ENCODE measurements at regions not wholly inside any gene's neighbourhood (a gene's known extent, or its start where the extent isn't known, plus 50 kb on each side); places are given as distances from the start of the nearest gene placed in this dataset.
"Not testable (repeated sequence)": the region's sequence is repeated elsewhere in the genome, so short reads cannot be mapped to it uniquely, and the experiment has no call there.

GRCh38 chr16:5305023-5305422 is 207.4 kb upstream of the EEF2KMT start:
- no peak for DNase-seq

DNA sequence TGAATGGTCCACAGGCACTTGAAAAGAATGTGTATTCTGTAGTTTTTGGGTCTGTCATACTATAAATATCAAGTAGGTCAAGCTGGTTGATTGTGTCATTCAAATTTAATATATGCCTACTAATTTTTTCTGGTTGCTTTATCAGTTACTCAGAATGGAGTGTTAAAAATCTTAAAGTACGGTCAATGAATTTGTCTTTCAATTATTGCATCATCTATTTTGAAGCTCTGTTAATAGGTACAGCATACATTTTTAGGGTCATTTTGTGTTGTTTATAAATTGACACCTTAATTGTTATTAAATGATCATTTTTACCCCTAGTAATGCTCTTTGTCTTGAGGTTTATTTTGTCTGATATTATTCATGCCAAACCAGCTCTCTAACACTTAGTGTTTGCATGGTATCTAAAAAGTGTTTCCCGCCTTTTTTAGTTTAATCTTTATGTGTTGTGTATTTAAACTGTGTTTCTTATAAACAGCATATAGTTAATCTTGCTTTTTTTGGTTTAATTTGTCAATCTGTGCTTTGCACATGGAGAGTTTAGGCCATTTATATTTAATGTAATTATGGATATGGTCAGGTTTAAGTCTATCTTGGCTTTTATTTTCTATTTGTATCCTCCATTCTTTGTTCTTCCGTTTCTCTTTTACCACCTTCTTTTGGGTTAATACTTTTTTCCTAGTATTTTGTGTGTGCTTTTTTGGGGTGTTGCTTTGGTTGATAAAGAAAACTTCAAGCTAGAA is 204.9 kb upstream of the EEF2KMT start:
- no peak for DNase-seq

DNA sequence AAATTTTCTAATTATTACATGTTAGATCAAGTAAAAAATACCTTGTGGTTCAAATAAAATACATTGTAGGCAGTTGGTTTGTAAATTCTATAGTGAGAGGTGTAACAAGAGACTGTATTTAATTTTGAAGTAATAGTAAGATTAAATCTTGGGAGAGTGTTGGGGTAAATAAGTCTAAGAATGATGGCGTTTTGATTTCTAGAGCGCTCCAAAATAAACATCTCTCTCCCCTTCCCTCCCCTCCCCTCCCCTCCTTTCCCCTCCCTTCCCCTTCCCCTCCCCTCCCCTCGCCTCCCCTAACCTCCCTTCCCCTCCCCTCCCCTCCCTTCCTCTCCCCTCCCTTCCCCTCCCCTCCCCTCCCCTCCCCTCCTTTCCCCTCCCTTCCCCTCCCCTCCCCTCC is 200.6 kb upstream of the EEF2KMT start:
- no peak for DNase-seq

- no peak for DNase-seq
Observed at GRCh38 chr16:5296176-5296575, 198.6 kb upstream of the EEF2KMT start.

- not testable (repeated sequence) for DNase-seq
Observed at GRCh38 chr16:5295304-5295703, 197.7 kb upstream of the EEF2KMT start.

GRCh38 chr16:5282152-5282551 is 184.6 kb upstream of the EEF2KMT start:
- not testable (repeated sequence) for DNase-seq

GRCh38 chr16:5257462-5257861 is 159.9 kb upstream of the EEF2KMT start:
- no peak for DNase-seq

GRCh38 chr16:5252791-5253190 is 155.2 kb upstream of the EEF2KMT start:
- no peak for DNase-seq

- DNase-seq = not testable (repeated sequence)
Observed at GRCh38 chr16:5247403-5247802, 149.8 kb upstream of the EEF2KMT start.

DNA sequence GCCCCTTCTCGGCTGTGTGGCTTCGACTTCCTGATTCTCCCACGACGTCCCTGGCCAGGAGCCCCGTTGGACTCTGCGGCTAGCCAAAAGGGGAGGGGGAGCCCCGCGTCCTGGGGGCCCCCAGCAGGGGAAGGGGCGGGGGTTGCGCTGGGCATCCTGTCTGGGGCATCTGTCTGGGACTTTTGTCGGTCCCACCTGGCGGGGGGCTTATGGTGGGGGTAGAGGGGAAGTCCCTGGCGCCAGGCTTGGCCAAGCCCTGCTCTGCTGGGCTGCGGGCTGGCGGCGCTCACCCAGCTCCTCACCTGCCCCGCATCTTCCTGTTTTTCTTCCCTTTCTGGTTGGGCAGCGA is 142.7 kb upstream of the EEF2KMT start:
- DNase-seq = not testable (repeated sequence)

DNA sequence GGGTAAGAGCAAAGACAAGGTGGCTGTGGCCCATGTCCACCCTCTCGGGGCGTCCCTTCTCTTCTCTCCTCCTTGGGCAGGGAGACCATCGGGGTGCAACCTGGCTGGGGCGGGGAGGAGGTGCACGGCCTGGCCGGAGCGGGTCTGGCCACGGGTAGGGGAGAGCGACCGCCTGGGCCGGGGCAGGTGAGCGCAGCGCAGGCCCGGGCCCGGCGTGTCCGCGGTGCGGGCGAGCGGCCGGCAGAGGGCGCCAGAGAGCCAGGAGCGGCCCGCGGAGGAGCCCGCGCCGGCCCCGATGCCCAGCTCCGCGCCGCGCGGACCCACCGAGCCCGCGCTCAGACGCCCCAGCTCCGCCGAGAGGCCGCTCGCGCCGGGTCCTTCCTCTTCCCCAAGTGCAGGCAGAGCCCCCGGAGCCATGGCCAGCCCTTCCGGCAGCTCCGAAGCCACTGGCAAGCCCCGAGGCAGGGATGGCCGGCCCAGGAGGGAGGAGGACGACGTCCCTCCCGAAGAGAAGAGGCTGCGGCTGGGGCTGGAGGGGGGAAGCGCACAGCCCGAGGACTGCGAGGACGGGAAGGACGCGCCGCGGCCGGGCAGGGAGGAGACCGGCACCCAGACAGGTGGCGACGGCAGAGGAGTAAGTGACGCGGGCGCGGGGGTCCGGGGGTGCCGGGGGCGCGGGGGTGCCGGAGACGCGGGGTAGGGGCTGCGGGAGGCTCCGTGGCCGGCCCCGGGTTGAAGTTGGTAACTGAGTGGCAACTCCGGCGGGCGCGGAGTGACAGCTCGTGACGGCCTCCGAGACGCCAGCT is 142.1 kb upstream of the EEF2KMT start:
- DNase-seq = peak; percentile 91

DNA sequence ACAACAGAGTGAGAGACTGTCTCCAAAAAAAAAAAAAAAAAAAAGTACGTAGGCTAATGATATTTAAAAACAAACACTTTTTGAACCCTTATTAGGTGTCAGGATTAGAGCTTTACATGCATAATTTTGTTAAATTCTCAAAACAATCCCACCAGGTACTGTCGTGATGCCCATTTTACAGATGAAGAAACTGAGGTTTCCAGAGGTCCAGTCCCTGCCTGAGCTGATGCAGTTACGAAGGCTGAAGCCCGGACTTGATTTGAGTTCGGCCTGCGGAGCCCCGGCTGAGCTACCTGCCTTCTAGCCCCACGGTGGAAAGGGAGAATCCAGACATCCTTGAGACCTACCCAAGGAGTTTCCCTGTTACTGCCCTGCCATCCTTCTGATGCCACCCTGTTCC is 137.5 kb upstream of the EEF2KMT start:
- no peak for DNase-seq

DNA sequence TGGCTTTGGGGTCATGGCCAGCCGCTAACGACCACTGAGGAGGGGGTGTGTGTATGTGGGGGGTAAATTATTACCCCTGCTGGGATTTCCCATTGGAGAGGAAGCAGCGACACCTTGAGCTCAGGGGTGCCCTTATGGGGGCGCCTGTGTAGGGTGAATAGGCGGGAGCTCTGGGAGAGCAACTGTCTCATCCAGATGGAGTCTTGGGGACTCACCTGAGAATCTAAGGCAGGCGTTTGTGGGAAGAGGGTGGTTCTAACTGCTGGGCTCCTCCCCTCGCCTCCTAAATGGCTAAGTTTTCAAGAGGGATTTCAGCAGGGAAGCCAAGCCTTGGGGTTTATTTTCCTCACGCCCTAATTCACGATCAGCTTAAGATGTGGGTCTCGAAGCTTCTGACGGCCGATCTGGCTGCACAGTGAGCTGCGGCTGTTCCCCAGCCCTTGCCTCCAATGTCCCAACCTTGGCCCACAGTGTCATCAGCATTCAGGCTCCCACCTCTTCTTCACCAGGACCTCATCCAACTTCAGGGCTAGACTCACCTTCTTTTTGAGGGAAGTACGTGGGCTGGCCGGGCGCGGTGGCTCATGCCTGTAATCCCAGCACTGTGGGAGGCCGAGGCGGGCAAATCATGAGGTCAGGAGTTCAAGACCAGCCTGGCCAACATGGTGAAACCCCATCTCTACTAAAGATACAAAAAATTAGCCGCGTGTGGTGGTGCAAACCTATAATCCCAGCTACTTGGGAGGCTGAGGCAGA is 136.9 kb upstream of the EEF2KMT start:
- no peak for DNase-seq

- no peak for DNase-seq
Observed at GRCh38 chr16:5231246-5231759, 133.7 kb upstream of the EEF2KMT start.

DNA sequence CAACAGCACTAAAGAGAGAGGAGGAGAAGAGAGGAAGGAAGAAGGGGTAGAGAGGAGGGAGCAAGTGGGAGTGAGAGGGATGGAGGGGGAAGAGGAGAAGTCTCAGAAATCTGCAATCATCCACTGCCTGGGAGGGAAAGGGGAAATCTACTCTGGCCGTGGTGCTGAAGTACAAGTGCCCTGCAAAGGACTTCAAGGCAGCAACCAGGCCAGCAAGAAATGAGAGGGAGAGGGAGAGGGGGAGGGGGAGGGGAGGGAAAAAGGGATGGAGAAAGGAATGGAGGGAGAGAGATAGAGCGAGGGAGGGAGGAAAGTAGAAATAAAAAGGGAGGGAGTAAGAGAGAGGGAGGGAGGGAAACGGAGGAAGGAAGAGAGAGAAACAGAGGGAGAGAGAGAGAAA is 130.8 kb upstream of the EEF2KMT start:
- no peak for DNase-seq

GRCh38 chr16:5225931-5226655 is 128.5 kb upstream of the EEF2KMT start:
- no peak for DNase-seq

DNA sequence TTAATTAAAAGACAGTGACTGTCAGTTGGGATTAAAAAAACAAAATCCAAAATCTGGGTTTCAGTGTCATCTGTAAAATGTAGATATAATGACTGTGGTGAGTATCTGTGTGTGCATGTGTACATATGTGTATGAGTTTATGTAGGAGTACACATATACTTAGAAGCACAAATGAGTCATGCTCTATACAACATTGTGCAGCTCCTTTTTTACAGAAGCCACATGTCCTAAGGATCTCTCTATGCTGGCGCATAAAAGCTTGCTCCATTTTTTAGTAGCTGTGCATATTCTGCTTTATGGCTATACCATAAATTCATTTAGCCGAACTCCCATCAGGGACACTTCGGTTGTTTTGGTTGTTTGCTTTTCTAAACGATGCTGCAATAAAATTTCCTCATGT is 125.2 kb upstream of the EEF2KMT start:
- DNase-seq = no peak

DNA sequence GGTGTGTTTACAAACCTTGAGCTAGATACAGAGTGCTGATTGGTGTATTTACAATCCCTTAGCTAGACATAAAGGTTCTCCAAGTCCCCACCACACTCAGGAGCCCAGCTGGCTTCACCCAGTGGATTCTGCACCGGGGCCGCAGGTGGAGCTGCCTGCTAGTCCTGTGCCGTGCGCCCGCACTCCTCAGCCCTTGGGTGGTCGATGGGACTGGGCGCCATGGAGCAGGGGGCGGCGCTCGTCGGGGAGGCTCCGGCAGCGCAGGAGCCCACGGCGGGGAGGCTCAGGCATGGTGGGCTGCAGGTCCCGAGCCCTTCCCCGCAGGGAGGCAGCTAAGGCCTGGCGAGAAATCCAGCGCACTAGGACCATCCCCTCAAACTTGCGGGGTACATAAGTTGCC is 124.2 kb upstream of the EEF2KMT start:
- not testable (repeated sequence) for DNase-seq

GRCh38 chr16:5220705-5221104 is 123.1 kb upstream of the EEF2KMT start:
- no peak for DNase-seq

DNA sequence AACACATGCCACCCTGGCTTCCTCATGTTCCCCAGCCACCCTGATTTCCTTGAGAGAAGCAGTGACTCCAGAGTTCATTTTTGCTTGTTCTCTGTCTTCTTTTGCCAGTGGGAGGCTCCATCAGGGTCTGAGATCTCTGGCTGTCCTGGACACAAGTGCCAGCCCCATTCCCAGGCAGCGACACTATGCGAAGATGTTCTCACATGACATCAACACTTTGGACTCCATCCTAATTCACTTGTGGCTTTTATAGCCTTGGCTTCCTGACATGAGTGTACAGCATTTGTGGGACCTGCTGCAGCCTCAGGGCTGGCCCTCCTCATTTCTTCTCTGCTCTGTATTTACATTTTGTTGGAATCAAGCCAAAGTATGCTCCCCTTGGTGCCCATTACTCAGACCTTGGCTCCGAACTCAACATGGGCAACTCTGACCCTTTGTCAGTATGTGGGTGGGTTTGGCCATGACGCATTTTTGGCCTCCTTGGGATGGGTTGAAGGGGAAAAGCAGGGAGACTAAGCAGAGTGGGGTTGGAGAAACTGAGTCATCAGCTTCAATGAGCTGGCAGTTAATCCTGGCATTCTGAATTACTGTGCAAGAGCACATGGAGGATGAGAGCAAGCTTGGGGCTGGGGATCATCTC is 119.0 kb upstream of the EEF2KMT start:
- DNase-seq = no peak

DNA sequence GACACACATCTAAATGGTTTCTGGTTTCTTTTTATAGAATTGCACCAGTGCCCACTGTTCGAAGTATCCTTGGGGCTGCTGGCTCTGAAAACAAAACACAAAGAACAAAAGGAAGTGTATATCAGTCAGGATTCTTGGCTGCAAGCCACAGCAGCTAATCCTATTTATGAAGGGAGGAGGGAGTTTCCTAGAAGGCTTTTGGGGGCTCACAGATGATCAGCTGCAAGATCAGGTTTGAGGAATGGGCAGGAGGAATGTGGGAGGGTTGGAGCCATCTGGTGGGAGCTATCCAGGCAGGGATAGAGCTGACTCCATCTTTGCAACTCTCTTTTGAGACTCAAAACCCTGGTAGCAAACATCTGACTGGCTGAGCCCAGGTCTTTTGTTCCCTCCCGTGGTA is 118.3 kb upstream of the EEF2KMT start:
- no peak for DNase-seq

DNA sequence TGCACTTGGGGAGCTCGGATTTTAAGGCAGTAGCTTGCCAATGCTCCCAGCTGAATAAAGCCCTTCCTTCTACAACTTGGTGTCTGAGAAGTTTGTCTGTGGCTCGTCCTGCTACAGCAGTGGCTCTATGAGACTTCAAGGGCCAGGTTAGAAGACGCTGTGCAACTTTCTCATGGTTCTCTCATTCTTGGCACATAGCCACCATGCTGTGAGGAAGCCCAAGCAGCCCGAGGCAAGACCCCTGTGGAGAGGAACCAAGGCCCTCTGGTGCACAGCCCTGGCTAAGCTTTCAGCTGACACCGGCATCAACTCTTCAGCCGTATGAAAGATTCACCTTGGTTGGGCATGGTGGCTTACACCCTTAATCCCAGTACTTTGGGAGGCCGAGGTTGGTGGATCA is 116.9 kb upstream of the EEF2KMT start:
- DNase-seq = no peak
